ENCODE measurements at regions not wholly inside any gene's neighbourhood (a gene's known extent, or its start where the extent isn't known, plus 50 kb on each side); places are given as distances from the start of the nearest gene placed in this dataset.

GRCh38 chr18:41721103-41721790 is 233.8 kb upstream of the PIK3C3 start:
- TF ChIP-seq CTCF (IDR thresholded peaks at IDR 0.05; ENCODE audit: extremely low read depth in 1 of 2, insufficient read depth in 1 of 2, low read depth in 1 of 2, low read length in 2 of 2) (no peak), POLR2A (IDR thresholded peaks at IDR 0.05; ENCODE audit: low read depth, low read length) (no peak), POLR2AphosphoS5 (IDR thresholded peaks at IDR 0.05; ENCODE audit: insufficient read depth, low read depth, low read length) (no peak), FOS (IDR thresholded peaks at IDR 0.05; ENCODE audit: borderline replicate concordance, insufficient read depth, low read length) (no peak), MYC (IDR thresholded peaks at IDR 0.05; ENCODE audit: low read depth, low read length) (no peak), EZH2 (IDR thresholded peaks at IDR 0.05; ENCODE audit: borderline replicate concordance, low read depth, low read length, severe bottlenecking) (no peak), MAX (IDR thresholded peaks at IDR 0.05; ENCODE audit: insufficient read depth, insufficient read length) (no peak), JUN (IDR thresholded peaks at IDR 0.05; ENCODE audit: borderline replicate concordance, insufficient read depth, insufficient read length, low read depth) (no peak)

All from endothelial cell of umbilical vein (primary cell).